Tibial nerve (tissue), 4 donors: ENCODE measurements at regions not wholly inside any gene's neighbourhood (a gene's known extent, or its start where the extent isn't known, plus 50 kb on each side); places are given as distances from the start of the nearest gene placed in this dataset.
"Not testable (repeated sequence)": the region's sequence is repeated elsewhere in the genome, so short reads cannot be mapped to it uniquely, and the experiment has no call there.

ENCODE experiments used
- DNase-seq, 2 donors: peaks; one replicate each; pipeline ENCODE4 v3.0.0-alpha.2; 2019; ENCODE audit warnings: low spot score in 2 of 2
- H3K27ac ChIP-seq, 4 donors: fragments of 200-600 bp; sonication (generic) in 3 of 4; one replicate each; pipeline ENCODE4 v1.5.1; 2017 to 2019; ENCODE audit warnings: mild to moderate bottlenecking in 1 of 4
- H3K27me3 ChIP-seq, 2 donors: fragments of 200-600 bp; sonication (generic) in 1 of 2; one replicate each; pipeline versions ENCODE4 v1.5.1 to v1.6.0; 2017 to 2019
- H3K36me3 ChIP-seq, 3 donors: fragments of 200-600 bp; sonication (generic); one replicate each; pipeline ENCODE4 v1.5.1; 2018 to 2019
- H3K4me1 ChIP-seq, 4 donors: fragments of 200-600 bp; sonication (generic) in 3 of 4; one replicate each; pipeline ENCODE4 v1.5.1; 2017 to 2019
- H3K4me3 ChIP-seq, 4 donors: fragments of 200-600 bp; sonication (generic) in 3 of 4; one replicate each; pipeline ENCODE4 v1.5.1; 2017 to 2019; ENCODE audit warnings: mild to moderate bottlenecking in 1 of 4, moderate library complexity in 1 of 4
- H3K9me3 ChIP-seq, 4 donors: fragments of 200-600 bp; sonication (generic) in 3 of 4; one replicate each; pipeline ENCODE4 v1.5.1; 2017 to 2019
- CTCF ChIP-seq, 5 experiments: fragments of 200-600 bp in 3 of 5; fragments of 450-650 bp in 2 of 5; sonication (generic) in 3 of 5; IDR thresholded peaks; one replicate each; pipeline ENCODE4 v1.5.1; 2016 to 2019; ENCODE audit warnings: antibody characterized with exemption in 5 of 5, mild to moderate bottlenecking in 3 of 5, moderate library complexity in 2 of 5
- EP300 ChIP-seq, 2 donors: sonication (generic); formaldehyde crosslinking; IDR thresholded peaks; one replicate each; pipeline ENCODE4 v1.6.1; 2017; ENCODE audit warnings: antibody characterized with exemption in 2 of 2, mild to moderate bottlenecking in 1 of 2
- POLR2A ChIP-seq, 2 donors: fragments of 450-650 bp; IDR thresholded peaks; one replicate each; pipeline ENCODE4 v1.6.1; 2017; ENCODE audit warnings: antibody characterized with exemption in 2 of 2, mild to moderate bottlenecking in 2 of 2, moderate library complexity in 2 of 2
- WGBS, 2 donors: methylation state at CpG; one replicate each; pipeline ENCODE4 v1.1.5; 2018; 5-methylcytosine and 5-hydroxymethylcytosine counted together

- H3K4me1 ChIP-seq: no peaks in the 10 kb centered on the region
- no peaks in the 10 kb centered on the region for H3K27me3 ChIP-seq
- no peaks in the 10 kb centered on the region for H3K36me3 ChIP-seq
- no peaks in the 10 kb centered on the region for H3K9me3 ChIP-seq
- H3K4me3 ChIP-seq: no peak overlapping the region
- no peak for DNase-seq
- 65 to 75% methylated on average over 5 of the region's 5 CpGs for WGBS, 2 donors
- no peak overlapping the region for H3K27ac ChIP-seq
- TF ChIP-seq EP300 (IDR thresholded peaks at IDR 0.05) (no peak), CTCF (IDR thresholded peaks at IDR 0.05) (no peak), POLR2A (IDR thresholded peaks at IDR 0.05) (no peak)
Measured at GRCh38 chr5:29462241-29462640, 1731.2 kb upstream of the CDH6 start.

- DNase-seq: no peak
- H3K9me3 ChIP-seq: no peaks in the 10 kb centered on the region
- 48 to 61% methylated on average over 4 of the region's 4 CpGs for WGBS, 2 donors
- TF ChIP-seq POLR2A (IDR thresholded peaks at IDR 0.05) (no peak), CTCF (IDR thresholded peaks at IDR 0.05) (no peak), EP300 (IDR thresholded peaks at IDR 0.05) (no peak)
- no peak overlapping the region for H3K27ac ChIP-seq
- H3K27me3 ChIP-seq: no peaks in the 10 kb centered on the region
- no peaks in the 10 kb centered on the region for H3K4me1 ChIP-seq
- no peak overlapping the region for H3K4me3 ChIP-seq
- H3K36me3 ChIP-seq: no peaks in the 10 kb centered on the region
Measured at GRCh38 chr5:29460971-29461559, 1732.4 kb upstream of the CDH6 start.

GRCh38 chr5:29451004-29451403 is 1742.5 kb upstream of the CDH6 start:
- not testable (repeated sequence) for H3K27me3 ChIP-seq, H3K4me3 ChIP-seq, H3K4me1 ChIP-seq, H3K36me3 ChIP-seq, H3K9me3 ChIP-seq, DNase-seq, H3K27ac ChIP-seq
- 80 to 85% methylated on average over 1 of the region's 1 CpG for WGBS, 2 donors

GRCh38 chr5:29414681-29415080 is 1778.8 kb upstream of the CDH6 start:
- TF ChIP-seq POLR2A (IDR thresholded peaks at IDR 0.05) (no peak), CTCF (IDR thresholded peaks at IDR 0.05) (no peak), EP300 (IDR thresholded peaks at IDR 0.05) (no peak)
- Histone ChIP-seq H3K9me3 (no peaks in the 10 kb centered on the region), H3K36me3 (no peaks in the 10 kb centered on the region), H3K27ac (no peak overlapping the region), H3K27me3 (no peaks in the 10 kb centered on the region), H3K4me3 (no peak overlapping the region), H3K4me1 (no peaks in the 10 kb centered on the region)
- DNase-seq: no peak

- H3K27me3 ChIP-seq: no peaks in the 10 kb centered on the region
- H3K9me3 ChIP-seq: no peaks in the 10 kb centered on the region
- TF ChIP-seq EP300 (IDR thresholded peaks at IDR 0.05): no peak
- TF ChIP-seq POLR2A (IDR thresholded peaks at IDR 0.05): no peak
- TF ChIP-seq CTCF (IDR thresholded peaks at IDR 0.05): no peak
- DNase-seq: no peak
- WGBS, 2 donors: 16 to 30% methylated on average over 1 of the region's 1 CpG
- H3K36me3 ChIP-seq: no peaks in the 10 kb centered on the region
- no peak overlapping the region for H3K27ac ChIP-seq
- no peak overlapping the region for H3K4me3 ChIP-seq
- H3K4me1 ChIP-seq: no peaks in the 10 kb centered on the region
Measured at GRCh38 chr5:29412979-29413378, 1780.5 kb upstream of the CDH6 start.

- H3K9me3 ChIP-seq: peaks cover 0 to 21% (median 0%) of the 10 kb centered on the region in 4 donors
- no peaks in the 10 kb centered on the region for H3K4me1 ChIP-seq
- H3K36me3 ChIP-seq: no peaks in the 10 kb centered on the region
- TF ChIP-seq CTCF (IDR thresholded peaks at IDR 0.05): no peak
- no peak for TF ChIP-seq EP300 (IDR thresholded peaks at IDR 0.05)
- no peak for TF ChIP-seq POLR2A (IDR thresholded peaks at IDR 0.05)
- no peak overlapping the region for H3K4me3 ChIP-seq
- no peak overlapping the region for H3K27ac ChIP-seq
- no peak for DNase-seq
- no peaks in the 10 kb centered on the region for H3K27me3 ChIP-seq
Measured at GRCh38 chr5:29402270-29402669, 1791.2 kb upstream of the CDH6 start.
